GM06990 (cell line): ENCODE measurements at regions not wholly inside any gene's neighbourhood (a gene's known extent, or its start where the extent isn't known, plus 50 kb on each side); places are given as distances from the start of the nearest gene placed in this dataset.

Experiments
- DNase-seq: peaks from one replicate; pipeline ENCODE4 v3.0.0-alpha.2; 2011; ENCODE audit not compliant: insufficient read length; ENCODE audit errors: extremely low read depth
- H3K27me3 ChIP-seq: replicated peaks from 2 replicates; pipeline ENCODE4 v1.6.0; 2011; ENCODE audit warnings: low read length; ENCODE audit not compliant: control insufficient read depth, insufficient read depth
- H3K36me3 ChIP-seq: 2 replicates; pipeline ENCODE4 v1.5.1; 2011; ENCODE audit warnings: low read length; ENCODE audit not compliant: control insufficient read depth, insufficient read depth
- H3K4me3 ChIP-seq: replicated peaks from 2 replicates; pipeline ENCODE4 v1.5.1; 2011; ENCODE audit warnings: low read depth, mild to moderate bottlenecking, control low read depth, low read length
- CTCF ChIP-seq: IDR thresholded peaks from 2 replicates; pipeline ENCODE4 v1.5.1; 2011; ENCODE audit warnings: low read length, control low read depth, mild to moderate bottlenecking, inconsistent platforms; ENCODE audit not compliant: insufficient read depth, poor library complexity, severe bottlenecking

DNA sequence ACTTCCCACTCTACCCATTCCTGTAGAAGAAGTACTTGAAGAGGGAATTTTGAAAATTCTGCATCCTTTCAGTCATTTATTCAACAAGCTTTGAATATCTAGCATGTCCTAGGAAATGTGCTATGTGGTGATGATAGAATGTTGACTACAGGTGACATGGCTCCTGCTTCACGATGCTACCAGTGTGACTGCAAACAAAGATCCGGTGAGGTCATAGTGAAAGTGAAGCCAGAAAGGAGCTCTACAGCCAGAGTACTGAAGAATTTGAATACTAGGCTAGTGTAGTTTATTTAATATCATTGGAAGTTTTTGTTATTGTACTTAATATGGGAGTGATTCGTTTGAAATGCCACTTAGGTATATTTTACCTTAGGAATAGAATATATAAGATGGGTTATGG lies 348.1 kb downstream of the TFEC start:
- H3K27me3 ChIP-seq = no peaks in the 10 kb centered on the region
- DNase-seq = no peak
- no peak for TF ChIP-seq CTCF
- no peak overlapping the region for H3K4me3 ChIP-seq
- no peaks in the 10 kb centered on the region for H3K36me3 ChIP-seq

DNA sequence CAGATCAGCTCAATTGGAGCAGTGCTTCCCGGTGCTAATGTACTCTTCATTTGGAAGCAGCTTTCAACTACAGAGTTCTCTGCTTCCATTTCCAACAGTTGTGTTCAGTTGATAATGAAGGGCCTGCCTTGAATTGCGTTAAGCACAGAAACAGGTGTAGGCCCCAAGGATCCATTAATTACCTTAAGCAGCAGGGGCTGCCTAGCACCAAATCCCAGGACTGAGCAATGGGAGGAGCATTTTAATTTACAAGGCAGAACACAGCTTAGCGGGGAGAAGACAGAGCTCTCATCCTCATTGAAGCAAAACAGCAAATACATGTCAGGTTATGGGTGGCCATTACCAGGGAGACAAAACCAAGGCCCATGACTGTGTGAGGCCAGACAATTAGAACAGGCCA lies 349.6 kb downstream of the TFEC start:
- Histone ChIP-seq H3K27me3 (no peaks in the 10 kb centered on the region), H3K4me3 (no peak overlapping the region), H3K36me3 (no peaks in the 10 kb centered on the region)
- DNase-seq = no peak
- TF ChIP-seq CTCF = no peak

- no peak for DNase-seq
- peak; percentile 58 for TF ChIP-seq CTCF
- no peaks in the 10 kb centered on the region for H3K27me3 ChIP-seq
- no peak overlapping the region for H3K4me3 ChIP-seq
- no peaks in the 10 kb centered on the region for H3K36me3 ChIP-seq
Observed at GRCh38 chr7:115679976-115680375, 350.6 kb downstream of the TFEC start.

DNA sequence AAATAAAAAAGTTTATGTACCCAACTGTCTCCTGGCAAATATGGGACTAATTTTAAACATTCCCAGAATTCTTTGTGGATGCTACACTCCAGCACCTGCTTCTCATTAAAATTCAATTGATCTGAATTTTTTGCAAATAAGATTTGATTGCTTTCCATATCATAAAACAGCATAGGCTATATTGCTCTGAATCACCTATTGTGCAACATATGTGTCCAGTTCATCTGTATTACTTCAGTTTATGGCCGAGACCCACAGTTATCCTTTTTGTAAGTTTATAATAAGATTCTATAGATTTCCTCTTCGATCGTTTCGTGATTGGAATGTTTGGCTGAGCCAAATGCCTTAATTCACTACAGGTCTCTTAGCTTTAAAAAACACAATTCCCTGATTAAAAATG lies 351.1 kb downstream of the TFEC start:
- Histone ChIP-seq H3K27me3 (no peaks in the 10 kb centered on the region), H3K36me3 (no peaks in the 10 kb centered on the region), H3K4me3 (no peak overlapping the region)
- TF ChIP-seq CTCF = no peak
- DNase-seq = no peak

DNA sequence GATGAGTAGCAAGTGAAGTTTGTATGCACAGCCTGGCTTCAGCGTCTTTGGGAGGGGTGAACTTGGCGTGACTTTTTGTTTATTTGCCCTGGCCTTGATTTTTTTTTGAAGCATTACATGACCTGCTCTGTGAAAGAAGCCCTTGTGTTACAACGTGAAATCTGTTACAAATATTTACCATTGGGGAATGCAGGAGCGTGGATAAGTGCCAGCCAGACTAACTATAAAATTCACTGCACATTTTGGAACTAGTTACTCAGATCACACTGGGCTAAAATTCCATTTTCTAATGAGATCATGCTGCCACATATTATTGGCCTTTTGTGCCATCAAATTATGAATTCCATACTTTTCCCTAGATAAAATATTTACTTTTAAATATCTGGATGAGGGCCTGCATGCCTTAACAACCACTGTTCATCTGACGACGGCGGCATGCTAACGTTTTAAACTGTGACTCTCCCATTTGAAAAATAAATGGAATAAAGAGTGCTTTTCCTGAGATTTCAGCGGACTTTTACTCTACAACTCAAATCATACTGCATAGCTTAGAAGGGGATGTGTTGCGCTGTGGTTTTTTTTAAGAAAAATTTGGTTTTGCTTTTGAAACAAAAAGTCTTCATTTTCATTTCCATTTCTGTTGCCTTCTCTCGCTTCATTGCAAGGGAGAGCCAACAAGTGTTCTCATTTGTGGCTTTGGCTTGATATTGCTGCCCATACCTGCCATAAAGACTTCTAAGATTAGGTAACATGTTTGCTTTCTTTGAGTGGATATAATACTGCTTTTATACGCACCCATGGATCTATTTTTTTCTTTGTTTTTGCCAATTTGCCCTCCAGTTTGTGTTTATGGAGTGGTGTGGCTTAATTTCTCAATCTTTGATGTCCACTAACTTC lies 352.2 kb downstream of the TFEC start:
- Histone ChIP-seq H3K36me3 (no peaks in the 10 kb centered on the region), H3K27me3 (no peaks in the 10 kb centered on the region), H3K4me3 (no peak overlapping the region)
- no peak for DNase-seq
- no peak for TF ChIP-seq CTCF
